Mucosa of rectum (tissue), 2 donors: ENCODE measurements at regions not wholly inside any gene's neighbourhood (a gene's known extent, or its start where the extent isn't known, plus 50 kb on each side); places are given as distances from the start of the nearest gene placed in this dataset.

ENCODE experiments used
- H3K27ac ChIP-seq, 2 donors: one replicate each; pipeline ENCODE4 v1.7.0; 2013; ENCODE audit warnings: inconsistent platforms in 2 of 2, low read depth in 2 of 2, low read length in 2 of 2
- H3K27me3 ChIP-seq, 2 donors: one replicate each; pipeline ENCODE4 v1.7.0; 2013; ENCODE audit warnings: low read length in 2 of 2; ENCODE audit not compliant: control insufficient read depth in 2 of 2, insufficient read depth in 2 of 2
- H3K36me3 ChIP-seq, 2 donors: one replicate each; pipeline ENCODE4 v1.7.0; 2013; ENCODE audit warnings: low read length in 2 of 2; ENCODE audit not compliant: control insufficient read depth in 2 of 2, insufficient read depth in 2 of 2
- H3K4me1 ChIP-seq, 2 donors: one replicate each; pipeline ENCODE4 v1.7.0; 2013; ENCODE audit warnings: low read length in 2 of 2, mild to moderate bottlenecking in 1 of 2; ENCODE audit not compliant: control insufficient read depth in 2 of 2, insufficient read depth in 2 of 2
- H3K4me3 ChIP-seq, 2 donors: one replicate each; pipeline ENCODE4 v1.7.0; 2013; ENCODE audit warnings: low read length in 2 of 2
- H3K9ac ChIP-seq, 2 donors: one replicate each; pipeline ENCODE4 v1.7.0; 2013; ENCODE audit warnings: low read length in 2 of 2, low read depth in 1 of 2, mild to moderate bottlenecking in 1 of 2
- H3K9me3 ChIP-seq, 2 donors: one replicate each; pipeline ENCODE4 v1.7.0; 2013; ENCODE audit warnings: low read length in 2 of 2; ENCODE audit not compliant: control insufficient read depth in 2 of 2
- donor health status: healthy.
- donor health status: Normal muscosa, but diverticular disease.

DNA sequence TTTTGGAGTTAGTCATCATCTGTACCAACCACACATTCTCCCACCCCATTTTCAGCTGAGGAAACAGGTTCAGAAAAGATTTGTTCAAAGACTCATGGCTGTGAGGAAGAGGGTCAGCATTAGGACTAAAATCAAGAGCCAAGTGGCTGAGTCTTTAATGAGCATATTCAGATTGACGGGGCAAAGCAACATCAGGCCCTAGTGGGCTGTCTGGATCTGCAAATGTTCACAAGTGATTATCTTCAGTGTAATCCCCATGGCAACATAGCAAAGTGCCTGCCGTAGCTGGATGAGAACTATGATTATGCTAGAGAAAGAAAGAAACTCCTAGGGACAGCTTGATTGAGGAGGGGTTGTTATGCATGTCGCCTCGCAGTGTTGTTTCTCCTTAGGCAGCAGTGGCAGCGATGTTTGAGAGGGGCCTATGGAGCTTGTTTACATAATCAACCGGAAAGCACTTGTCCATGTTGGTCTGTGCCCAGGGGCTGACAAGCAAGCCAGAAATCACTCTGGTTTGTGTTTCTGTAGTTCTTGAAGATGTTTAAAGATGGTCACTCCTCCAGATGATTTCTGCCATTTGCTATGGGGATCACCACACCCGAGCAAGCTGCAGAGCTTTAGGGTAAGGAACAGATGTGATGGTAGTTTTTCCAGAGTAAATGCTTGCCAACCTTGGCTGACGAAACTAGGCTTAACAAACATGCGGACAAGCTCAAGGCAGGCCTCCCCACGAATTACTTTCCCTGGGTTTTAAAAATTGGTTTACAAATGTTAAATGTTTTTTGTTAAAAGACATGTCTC lies 124.3 kb upstream of the MLIP start:
- Histone ChIP-seq H3K27ac (no peak overlapping the region), H3K9me3 (no peaks in the 10 kb centered on the region), H3K4me1 (no peaks in the 10 kb centered on the region), H3K36me3 (no peaks in the 10 kb centered on the region), H3K27me3 (no peaks in the 10 kb centered on the region), H3K9ac (no peak overlapping the region), H3K4me3 (no peak overlapping the region)

DNA sequence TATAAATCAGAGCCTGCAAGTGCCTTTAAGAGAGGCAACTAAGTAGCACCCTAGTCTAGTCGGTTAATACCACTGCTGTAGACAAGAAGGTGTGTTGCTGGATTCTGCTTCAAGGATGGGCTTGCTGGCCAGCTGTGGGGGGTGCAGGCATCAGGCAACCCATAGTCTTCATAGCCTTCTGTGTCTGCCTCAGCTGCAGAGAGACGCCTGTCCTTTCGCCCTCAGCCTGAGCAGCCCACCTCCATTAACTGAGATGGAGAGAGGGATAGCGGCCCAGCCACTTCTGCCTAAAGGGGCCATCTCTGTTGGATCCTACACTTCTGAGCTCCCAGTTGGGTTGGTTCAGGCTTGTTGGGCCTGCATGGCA lies 123.7 kb upstream of the MLIP start:
- Histone ChIP-seq H3K4me3 (no peak overlapping the region), H3K9me3 (no peaks in the 10 kb centered on the region), H3K27ac (no peak overlapping the region), H3K4me1 (no peaks in the 10 kb centered on the region), H3K27me3 (no peaks in the 10 kb centered on the region), H3K9ac (no peak overlapping the region), H3K36me3 (no peaks in the 10 kb centered on the region)

- H3K27me3 ChIP-seq: no peaks in the 10 kb centered on the region
- no peaks in the 10 kb centered on the region for H3K9me3 ChIP-seq
- H3K27ac ChIP-seq: no peak overlapping the region
- H3K36me3 ChIP-seq: no peaks in the 10 kb centered on the region
- no peak overlapping the region for H3K4me3 ChIP-seq
- no peak overlapping the region for H3K9ac ChIP-seq
- H3K4me1 ChIP-seq: no peaks in the 10 kb centered on the region
These were observed 121.7 kb upstream of the MLIP start for GRCh38 chr6:53989504-53989903.

GRCh38 chr6:53992522-53992921 lies 118.7 kb upstream of the MLIP start:
- H3K9ac ChIP-seq: no peak overlapping the region
- no peak overlapping the region for H3K4me3 ChIP-seq
- no peak overlapping the region for H3K27ac ChIP-seq
- H3K36me3 ChIP-seq: no peaks in the 10 kb centered on the region
- no peaks in the 10 kb centered on the region for H3K4me1 ChIP-seq
- H3K9me3 ChIP-seq: no peaks in the 10 kb centered on the region
- H3K27me3 ChIP-seq: no peaks in the 10 kb centered on the region

- Histone ChIP-seq H3K4me1 (no peaks in the 10 kb centered on the region), H3K36me3 (no peaks in the 10 kb centered on the region), H3K9me3 (no peaks in the 10 kb centered on the region), H3K9ac (no peak overlapping the region), H3K27ac (no peak overlapping the region), H3K27me3 (no peaks in the 10 kb centered on the region), H3K4me3 (no peak overlapping the region)
These were observed 117.0 kb upstream of the MLIP start for GRCh38 chr6:53994201-53994600.

GRCh38 chr6:53995935-53996334 lies 115.3 kb upstream of the MLIP start:
- H3K4me3 ChIP-seq: no peak overlapping the region
- H3K27me3 ChIP-seq: no peaks in the 10 kb centered on the region
- H3K9me3 ChIP-seq: no peaks in the 10 kb centered on the region
- no peak overlapping the region for H3K27ac ChIP-seq
- H3K36me3 ChIP-seq: no peaks in the 10 kb centered on the region
- no peaks in the 10 kb centered on the region for H3K4me1 ChIP-seq
- H3K9ac ChIP-seq: no peak overlapping the region

DNA sequence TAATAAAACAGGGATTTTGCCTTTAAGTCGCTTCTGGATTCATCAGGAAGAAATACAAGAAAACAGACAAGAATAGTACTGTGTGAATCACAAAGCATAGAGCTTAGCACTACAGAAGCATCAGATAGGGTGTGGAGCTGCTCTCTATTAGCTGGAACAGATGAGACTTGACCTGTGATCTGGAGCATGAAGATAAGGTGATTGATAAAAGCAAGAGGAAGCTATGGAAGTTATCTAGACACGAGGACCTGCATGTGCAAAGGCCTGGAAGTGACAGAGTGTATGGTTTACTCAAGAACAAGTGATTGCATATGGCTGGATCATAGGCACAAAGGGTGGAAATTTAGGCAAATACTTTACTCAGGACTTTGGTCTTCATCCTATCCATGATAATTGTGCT lies 112.9 kb upstream of the MLIP start:
- Histone ChIP-seq H3K4me3 (no peak overlapping the region), H3K4me1 (no peaks in the 10 kb centered on the region), H3K27ac (no peak overlapping the region), H3K36me3 (no peaks in the 10 kb centered on the region), H3K27me3 (no peaks in the 10 kb centered on the region), H3K9me3 (no peaks in the 10 kb centered on the region), H3K9ac (no peak overlapping the region)

DNA sequence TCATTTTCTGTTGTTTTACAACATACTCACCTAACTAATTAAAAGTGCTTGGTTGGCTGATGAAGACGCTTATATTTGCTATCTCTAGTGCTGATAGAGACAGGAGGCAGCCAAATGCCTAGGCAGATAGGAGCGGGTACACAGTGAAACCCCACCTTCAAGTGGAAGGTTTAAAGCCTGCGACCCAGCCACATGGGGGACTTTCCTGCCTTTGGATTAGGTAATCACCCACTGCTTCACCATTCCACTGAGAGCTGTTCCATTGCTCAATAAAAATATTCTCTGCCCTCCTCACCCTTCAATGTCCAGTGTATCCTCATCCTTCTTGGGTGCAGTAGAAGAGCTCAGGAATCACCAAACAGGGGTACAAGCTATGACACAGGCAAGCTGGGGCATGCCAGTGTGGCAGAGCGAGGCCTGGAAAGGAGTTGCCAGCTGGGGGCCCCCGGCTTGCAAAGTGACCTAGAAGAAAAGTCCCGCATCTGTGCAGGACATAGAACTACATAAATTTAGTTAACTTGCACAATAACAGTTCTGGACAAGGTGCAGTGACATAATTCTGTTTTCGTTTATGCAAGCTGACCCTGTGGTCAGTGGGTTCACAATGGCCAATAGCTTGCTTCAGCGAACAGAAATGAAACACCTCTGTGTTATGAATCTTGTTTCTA lies 112.0 kb upstream of the MLIP start:
- no peaks in the 10 kb centered on the region for H3K4me1 ChIP-seq
- H3K4me3 ChIP-seq: no peak overlapping the region
- no peak overlapping the region for H3K27ac ChIP-seq
- H3K36me3 ChIP-seq: no peaks in the 10 kb centered on the region
- H3K9me3 ChIP-seq: no peaks in the 10 kb centered on the region
- H3K27me3 ChIP-seq: no peaks in the 10 kb centered on the region
- H3K9ac ChIP-seq: no peak overlapping the region

- H3K36me3 ChIP-seq: no peaks in the 10 kb centered on the region
- no peak overlapping the region for H3K9ac ChIP-seq
- no peaks in the 10 kb centered on the region for H3K27me3 ChIP-seq
- H3K4me1 ChIP-seq: no peaks in the 10 kb centered on the region
- H3K27ac ChIP-seq: no peak overlapping the region
- no peaks in the 10 kb centered on the region for H3K9me3 ChIP-seq
- H3K4me3 ChIP-seq: no peak overlapping the region
These were observed 109.1 kb upstream of the MLIP start for GRCh38 chr6:54002116-54002515.

DNA sequence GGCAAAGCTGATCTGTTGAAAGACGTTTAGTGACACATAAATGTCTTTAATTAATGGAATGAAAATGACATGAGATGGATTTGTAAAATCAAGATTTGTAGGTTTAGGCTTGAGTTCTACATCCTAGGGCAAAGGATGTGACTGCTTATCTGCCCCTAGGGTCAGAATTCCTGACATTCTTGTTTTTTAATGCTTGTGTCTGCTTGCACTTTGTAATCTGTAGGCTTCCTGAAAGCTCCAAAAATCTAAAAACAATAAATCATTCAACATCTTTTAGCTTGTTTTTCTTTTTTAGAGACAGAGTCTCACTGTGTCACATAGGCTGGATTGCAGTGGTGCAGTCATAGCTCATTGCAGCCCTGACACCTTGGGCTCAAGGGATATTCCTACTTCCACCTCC lies 107.9 kb upstream of the MLIP start:
- H3K9me3 ChIP-seq: no peaks in the 10 kb centered on the region
- H3K36me3 ChIP-seq: no peaks in the 10 kb centered on the region
- no peak overlapping the region for H3K27ac ChIP-seq
- H3K4me1 ChIP-seq: no peaks in the 10 kb centered on the region
- H3K9ac ChIP-seq: no peak overlapping the region
- H3K4me3 ChIP-seq: no peak overlapping the region
- no peaks in the 10 kb centered on the region for H3K27me3 ChIP-seq
